NB4 (cell line): ENCODE measurements at regions not wholly inside any gene's neighbourhood (a gene's known extent, or its start where the extent isn't known, plus 50 kb on each side); places are given as distances from the start of the nearest gene placed in this dataset.
A peak's percentile ranks its signal among the peaks of the same experiment; 100 is the strongest.

Experiments used
- DNase-seq: peaks from one replicate; pipeline ENCODE4 v3.0.0; 2010; ENCODE audit warnings: low read depth
- H3K4me3 ChIP-seq: one replicate; pipeline ENCODE4 v1.5.1; 2011; ENCODE audit warnings: mild to moderate bottlenecking, low read depth, low read length, moderate library complexity
- CTCF ChIP-seq: IDR thresholded peaks from one replicate; pipeline ENCODE4 v1.5.1; 2012; ENCODE audit warnings: low read depth, low read length
- MAX ChIP-seq: IDR thresholded peaks from 2 replicates; pipeline ENCODE4 v1.6.1; 2011; ENCODE audit warnings: low read depth, low read length
- MYC ChIP-seq: IDR thresholded peaks from 2 replicates; pipeline ENCODE4 v1.6.1; 2011; ENCODE audit warnings: low read depth, low read length
- POLR2A ChIP-seq: IDR thresholded peaks from 2 replicates; pipeline ENCODE4 v1.6.1; 2011; ENCODE audit warnings: mild to moderate bottlenecking; ENCODE audit not compliant: insufficient read length; ENCODE audit errors: extremely low read depth

GRCh38 chr6:24056567-24056966, 69.4 kb upstream of the NRSN1 start:
- no peak for TF ChIP-seq MYC
- TF ChIP-seq CTCF: no peak
- TF ChIP-seq POLR2A: no peak
- no peak for TF ChIP-seq MAX
- DNase-seq: no peak
- no peak overlapping the region for H3K4me3 ChIP-seq

GRCh38 chr6:24057030-24057429, 69.0 kb upstream of the NRSN1 start:
- H3K4me3 ChIP-seq: no peak overlapping the region
- DNase-seq: no peak
- TF ChIP-seq MAX (no peak), CTCF (no peak), POLR2A (no peak), MYC (no peak)

GRCh38 chr6:24060982-24061754, 64.8 kb upstream of the NRSN1 start:
- H3K4me3 ChIP-seq: no peak overlapping the region

GRCh38 chr6:24064106-24064505, 61.9 kb upstream of the NRSN1 start:
- no peak overlapping the region for H3K4me3 ChIP-seq
- TF ChIP-seq POLR2A (no peak), CTCF (peak; percentile 37)
- DNase-seq: peak; percentile 42

More at GRCh38 chr6:24060982-24061754, 64.8 kb upstream of the NRSN1 start:
- TF ChIP-seq CTCF (no peak), POLR2A (no peak), MYC (no peak), MAX (no peak)
- no peak for DNase-seq

GRCh38 chr6:24064832-24065231, 61.2 kb upstream of the NRSN1 start:
- no peak for DNase-seq
- TF ChIP-seq CTCF (no peak), MYC (no peak), MAX (no peak), POLR2A (no peak)
- no peak overlapping the region for H3K4me3 ChIP-seq
